ENCODE measurements at regions not wholly inside any gene's neighbourhood (a gene's known extent, or its start where the extent isn't known, plus 50 kb on each side); places are given as distances from the start of the nearest gene placed in this dataset.

- Histone ChIP-seq H3K9ac (ENCODE audit: low read length) (no peak overlapping the region), H3K9me3 (ENCODE audit: control insufficient read depth, insufficient read depth, low read depth, low read length) (no peaks in the 10 kb centered on the region), H3K27me3 (ENCODE audit: control insufficient read depth, insufficient read depth, low read length) (peaks cover 10% of the 10 kb centered on the region), H3K4me3 (ENCODE audit: low read depth, low read length) (no peak overlapping the region), H3K27ac (ENCODE audit: low read depth, low read length) (no peak overlapping the region), H3K36me3 (ENCODE audit: control insufficient read depth, insufficient read depth, low read length) (no peaks in the 10 kb centered on the region), H3K4me1 (ENCODE audit: control insufficient read depth, insufficient read depth, low read length) (no peaks in the 10 kb centered on the region)
Measured at GRCh38 chr6:99802396-99803031, 191.5 kb downstream of the MCHR2 start.

DNA sequence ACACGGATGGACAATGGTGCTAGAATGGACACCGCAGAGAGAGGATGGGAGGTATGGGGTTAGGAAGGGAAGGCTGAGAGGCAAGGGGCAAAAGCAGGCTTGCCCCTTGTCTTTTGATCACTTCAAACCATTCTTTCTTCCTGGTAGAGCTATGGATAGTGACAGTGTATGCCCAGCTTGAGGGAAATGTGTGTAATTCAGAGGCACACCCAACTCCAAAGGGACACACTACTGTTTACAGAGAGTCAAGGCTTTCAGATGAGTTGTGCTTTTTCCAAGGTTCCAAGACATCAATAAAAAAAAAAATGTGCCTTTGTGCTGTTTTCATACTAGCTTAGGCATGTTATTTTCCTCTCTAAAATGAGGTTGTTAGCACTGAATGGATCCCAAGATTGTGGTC, 185.0 kb downstream of the MCHR2 start:
- peaks cover 15% of the 10 kb centered on the region for H3K4me1 ChIP-seq (ENCODE audit: control insufficient read depth, insufficient read depth, low read length)
- peaks cover 51% of the 10 kb centered on the region for H3K27me3 ChIP-seq (ENCODE audit: control insufficient read depth, insufficient read depth, low read length)
- H3K4me3 ChIP-seq (ENCODE audit: low read depth, low read length), result no peak overlapping the region
- no peaks in the 10 kb centered on the region for H3K36me3 ChIP-seq (ENCODE audit: control insufficient read depth, insufficient read depth, low read length)
- no peak overlapping the region for H3K9ac ChIP-seq (ENCODE audit: low read length)
- H3K27ac ChIP-seq (ENCODE audit: low read depth, low read length), result no peak overlapping the region
- no peaks in the 10 kb centered on the region for H3K9me3 ChIP-seq (ENCODE audit: control insufficient read depth, insufficient read depth, low read depth, low read length)

GRCh38 chr6:99810295-99810694, 183.7 kb downstream of the MCHR2 start:
- Histone ChIP-seq H3K9ac (ENCODE audit: low read length) (no peak overlapping the region), H3K27me3 (ENCODE audit: control insufficient read depth, insufficient read depth, low read length) (peaks cover 48% of the 10 kb centered on the region), H3K27ac (ENCODE audit: low read depth, low read length) (no peak overlapping the region), H3K4me1 (ENCODE audit: control insufficient read depth, insufficient read depth, low read length) (peaks cover 15% of the 10 kb centered on the region), H3K9me3 (ENCODE audit: control insufficient read depth, insufficient read depth, low read depth, low read length) (no peaks in the 10 kb centered on the region), H3K36me3 (ENCODE audit: control insufficient read depth, insufficient read depth, low read length) (no peaks in the 10 kb centered on the region), H3K4me3 (ENCODE audit: low read depth, low read length) (no peak overlapping the region)

- Histone ChIP-seq H3K4me3 (ENCODE audit: low read depth, low read length) (no peak overlapping the region), H3K9ac (ENCODE audit: low read length) (no peak overlapping the region), H3K4me1 (ENCODE audit: control insufficient read depth, insufficient read depth, low read length) (peaks cover 15% of the 10 kb centered on the region), H3K9me3 (ENCODE audit: control insufficient read depth, insufficient read depth, low read depth, low read length) (no peaks in the 10 kb centered on the region), H3K27ac (ENCODE audit: low read depth, low read length) (no peak overlapping the region), H3K27me3 (ENCODE audit: control insufficient read depth, insufficient read depth, low read length) (peaks cover 48% of the 10 kb centered on the region), H3K36me3 (ENCODE audit: control insufficient read depth, insufficient read depth, low read length) (no peaks in the 10 kb centered on the region)
Measured at GRCh38 chr6:99810942-99811620, 182.9 kb downstream of the MCHR2 start.

GRCh38 chr6:99811636-99812035, 182.4 kb downstream of the MCHR2 start:
- H3K27ac ChIP-seq (ENCODE audit: low read depth, low read length), result no peak overlapping the region
- no peaks in the 10 kb centered on the region for H3K36me3 ChIP-seq (ENCODE audit: control insufficient read depth, insufficient read depth, low read length)
- H3K9ac ChIP-seq (ENCODE audit: low read length), result no peak overlapping the region
- H3K27me3 ChIP-seq (ENCODE audit: control insufficient read depth, insufficient read depth, low read length), result peaks cover 48% of the 10 kb centered on the region
- H3K4me1 ChIP-seq (ENCODE audit: control insufficient read depth, insufficient read depth, low read length), result peaks cover 15% of the 10 kb centered on the region
- no peaks in the 10 kb centered on the region for H3K9me3 ChIP-seq (ENCODE audit: control insufficient read depth, insufficient read depth, low read depth, low read length)
- H3K4me3 ChIP-seq (ENCODE audit: low read depth, low read length), result no peak overlapping the region

GRCh38 chr6:99813565-99813964, 180.5 kb downstream of the MCHR2 start:
- Histone ChIP-seq H3K36me3 (ENCODE audit: control insufficient read depth, insufficient read depth, low read length) (no peaks in the 10 kb centered on the region), H3K9ac (ENCODE audit: low read length) (no peak overlapping the region), H3K4me3 (ENCODE audit: low read depth, low read length) (no peak overlapping the region), H3K27ac (ENCODE audit: low read depth, low read length) (no peak overlapping the region), H3K4me1 (ENCODE audit: control insufficient read depth, insufficient read depth, low read length) (peaks cover 15% of the 10 kb centered on the region), H3K27me3 (ENCODE audit: control insufficient read depth, insufficient read depth, low read length) (peaks cover 37% of the 10 kb centered on the region), H3K9me3 (ENCODE audit: control insufficient read depth, insufficient read depth, low read depth, low read length) (no peaks in the 10 kb centered on the region)

- Histone ChIP-seq H3K9ac (ENCODE audit: low read length) (no peak overlapping the region), H3K4me3 (ENCODE audit: low read depth, low read length) (no peak overlapping the region), H3K36me3 (ENCODE audit: control insufficient read depth, insufficient read depth, low read length) (no peaks in the 10 kb centered on the region), H3K27ac (ENCODE audit: low read depth, low read length) (no peak overlapping the region), H3K9me3 (ENCODE audit: control insufficient read depth, insufficient read depth, low read depth, low read length) (no peaks in the 10 kb centered on the region), H3K4me1 (ENCODE audit: control insufficient read depth, insufficient read depth, low read length) (peaks cover 15% of the 10 kb centered on the region), H3K27me3 (ENCODE audit: control insufficient read depth, insufficient read depth, low read length) (peaks cover 29% of the 10 kb centered on the region)
Measured at GRCh38 chr6:99814230-99814928, 179.6 kb downstream of the MCHR2 start.

DNA sequence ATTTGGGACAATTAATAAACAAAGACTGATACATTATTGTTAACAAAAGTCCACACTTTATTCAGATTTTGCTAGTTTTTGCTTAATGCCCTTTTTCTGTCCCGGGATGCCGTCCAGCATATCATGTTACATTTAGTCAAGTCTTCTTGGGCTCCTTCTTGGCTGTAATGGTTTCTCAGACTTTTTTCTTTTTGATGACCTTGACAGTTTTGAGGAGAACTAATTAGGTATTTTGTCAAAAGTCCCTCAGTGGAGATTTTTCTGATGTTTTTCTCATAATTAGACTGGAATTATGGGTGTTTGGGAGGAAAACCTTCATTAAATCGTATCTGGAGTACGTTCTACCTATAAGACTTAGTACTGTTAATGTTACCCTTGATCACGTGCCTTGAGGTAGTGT, 177.2 kb downstream of the MCHR2 start:
- H3K9me3 ChIP-seq (ENCODE audit: control insufficient read depth, insufficient read depth, low read depth, low read length), result no peaks in the 10 kb centered on the region
- no peak overlapping the region for H3K27ac ChIP-seq (ENCODE audit: low read depth, low read length)
- peaks cover 12% of the 10 kb centered on the region for H3K27me3 ChIP-seq (ENCODE audit: control insufficient read depth, insufficient read depth, low read length)
- no peak overlapping the region for H3K4me3 ChIP-seq (ENCODE audit: low read depth, low read length)
- no peak overlapping the region for H3K9ac ChIP-seq (ENCODE audit: low read length)
- H3K4me1 ChIP-seq (ENCODE audit: control insufficient read depth, insufficient read depth, low read length), result peaks cover 10% of the 10 kb centered on the region
- no peaks in the 10 kb centered on the region for H3K36me3 ChIP-seq (ENCODE audit: control insufficient read depth, insufficient read depth, low read length)

- Histone ChIP-seq H3K9ac (ENCODE audit: low read length) (no peak overlapping the region), H3K4me1 (ENCODE audit: control insufficient read depth, insufficient read depth, low read length) (peaks cover 6% of the 10 kb centered on the region; the same call in 1 of the 2 replicates), H3K36me3 (ENCODE audit: control insufficient read depth, insufficient read depth, low read length) (no peaks in the 10 kb centered on the region), H3K27me3 (ENCODE audit: control insufficient read depth, insufficient read depth, low read length) (peaks cover 7% of the 10 kb centered on the region), H3K9me3 (ENCODE audit: control insufficient read depth, insufficient read depth, low read depth, low read length) (no peaks in the 10 kb centered on the region), H3K27ac (ENCODE audit: low read depth, low read length) (no peak overlapping the region), H3K4me3 (ENCODE audit: low read depth, low read length) (no peak overlapping the region)
Measured at GRCh38 chr6:99818161-99818560, 175.9 kb downstream of the MCHR2 start.

- peaks cover 4% of the 10 kb centered on the region for H3K27me3 ChIP-seq (ENCODE audit: control insufficient read depth, insufficient read depth, low read length)
- H3K9me3 ChIP-seq (ENCODE audit: control insufficient read depth, insufficient read depth, low read depth, low read length), result no peaks in the 10 kb centered on the region
Measured at GRCh38 chr6:99819853-99820252, 174.2 kb downstream of the MCHR2 start.

DNA sequence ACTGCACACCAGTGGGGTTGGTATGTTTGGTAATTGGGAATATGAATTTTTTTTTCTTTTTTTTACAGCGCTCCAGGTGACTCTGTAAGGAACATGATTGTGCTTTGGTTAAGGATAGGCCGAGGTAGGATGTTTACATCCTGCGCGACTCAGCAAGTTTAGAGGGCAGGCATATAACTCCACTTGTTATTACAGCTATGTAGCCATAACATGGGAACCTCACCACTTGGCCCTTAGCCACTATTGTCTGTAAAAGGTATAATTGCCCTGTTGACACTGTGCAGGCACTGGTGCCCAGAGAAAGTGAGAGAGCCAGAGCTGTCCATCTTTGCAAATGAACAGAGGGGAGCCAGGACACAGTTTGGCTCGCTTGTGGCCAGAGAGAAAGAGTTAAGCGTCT, 172.9 kb downstream of the MCHR2 start:
- Histone ChIP-seq H3K9me3 (ENCODE audit: control insufficient read depth, insufficient read depth, low read depth, low read length) (no peaks in the 10 kb centered on the region), H3K36me3 (ENCODE audit: control insufficient read depth, insufficient read depth, low read length) (no peaks in the 10 kb centered on the region), H3K4me1 (ENCODE audit: control insufficient read depth, insufficient read depth, low read length) (peaks cover 6% of the 10 kb centered on the region; the same call in 1 of the 2 replicates), H3K27me3 (ENCODE audit: control insufficient read depth, insufficient read depth, low read length) (peaks cover 4% of the 10 kb centered on the region), H3K27ac (ENCODE audit: low read depth, low read length) (no peak overlapping the region), H3K4me3 (ENCODE audit: low read depth, low read length) (no peak overlapping the region), H3K9ac (ENCODE audit: low read length) (no peak overlapping the region)

More at GRCh38 chr6:99819853-99820252, 174.2 kb downstream of the MCHR2 start:
- no peak overlapping the region for H3K9ac ChIP-seq (ENCODE audit: low read length)
- H3K4me1 ChIP-seq (ENCODE audit: control insufficient read depth, insufficient read depth, low read length), result peaks cover 6% of the 10 kb centered on the region; the same call in 1 of the 2 replicates
- H3K27ac ChIP-seq (ENCODE audit: low read depth, low read length), result no peak overlapping the region
- H3K36me3 ChIP-seq (ENCODE audit: control insufficient read depth, insufficient read depth, low read length), result no peaks in the 10 kb centered on the region
- H3K4me3 ChIP-seq (ENCODE audit: low read depth, low read length), result no peak overlapping the region
